Heart left ventricle (tissue), 13 donors: ENCODE measurements at regions not wholly inside any gene's neighbourhood (a gene's known extent, or its start where the extent isn't known, plus 50 kb on each side); places are given as distances from the start of the nearest gene placed in this dataset.

Source experiments
- CTCF ChIP-seq, 12 donors: fragments of 200-600 bp; sonication (generic) in 4 of 12; IDR thresholded peaks; one replicate each; pipeline versions ENCODE4 v1.5.0 to v1.8.0; 2018 to 2022; ENCODE audit warnings: antibody characterized with exemption in 12 of 12, mild to moderate bottlenecking in 5 of 12
- POLR2A ChIP-seq, 2 donors: fragments of 450-650 bp; IDR thresholded peaks; one replicate each; pipeline ENCODE4 v1.6.1; 2017; ENCODE audit warnings: antibody characterized with exemption in 2 of 2, mild to moderate bottlenecking in 2 of 2, moderate library complexity in 2 of 2
- donor health status: ischemic (EF 13 %, LVEDD 7.1; RV severe dilation, severe dysfunction).
- donor health status: DM: no; HTN: yes; CAD: no.
- donor health status: DM: no; HTN: no; CAD: no.
- donor health status: ischemic (EF 25% LVEDD 6.9; RV normal size, moderate dysfunction).
- donor health status: ischemic (EF 25% LVEDD 5.7; RV mildly dilated, moderate dysfunction).
- donor health status: ischemic (EF 35%, LVEDD 5.7; RV mildly dilated, moderate dysfunction).
- donor health status: nonischemic (EF 11% LVEDD 7.7; RV severe dilation, severe dysfunction).
- donor health status: DM: yes; HTN: yes; CAD: no.
- donor health status: PGD.
- donor health status: ischemic (EF 29% LVEDD 5.4; RV normal size, mild dysfunction).
- donor health status: nonischemic (EF 23%, LVEDD 6.1; RV moderate dilation, normal function).

- TF ChIP-seq POLR2A (IDR thresholded peaks at IDR 0.05) (no peak), CTCF (IDR thresholded peaks at IDR 0.05) (no peak)
These were observed 213.2 kb downstream of the C6orf118 start for GRCh38 chr6:165096209-165096608.
